ENCODE measurements at regions not wholly inside any gene's neighbourhood (a gene's known extent, or its start where the extent isn't known, plus 50 kb on each side); places are given as distances from the start of the nearest gene placed in this dataset.

GRCh38 chr19:29003641-29004409 lies 209.1 kb downstream of the UQCRFS1 start:
- H3K4me3 Mint-ChIP-seq (ENCODE audit: unreplicated experiment), result no peak overlapping the region
- peaks cover 4% of the 10 kb centered on the region for H3K9me3 Mint-ChIP-seq (ENCODE audit: unreplicated experiment)
- no peaks in the 10 kb centered on the region for H3K4me1 Mint-ChIP-seq (ENCODE audit: unreplicated experiment)
- no peak for DNase-seq (ENCODE audit: low spot score)
- TF ChIP-seq, protein P1, sequence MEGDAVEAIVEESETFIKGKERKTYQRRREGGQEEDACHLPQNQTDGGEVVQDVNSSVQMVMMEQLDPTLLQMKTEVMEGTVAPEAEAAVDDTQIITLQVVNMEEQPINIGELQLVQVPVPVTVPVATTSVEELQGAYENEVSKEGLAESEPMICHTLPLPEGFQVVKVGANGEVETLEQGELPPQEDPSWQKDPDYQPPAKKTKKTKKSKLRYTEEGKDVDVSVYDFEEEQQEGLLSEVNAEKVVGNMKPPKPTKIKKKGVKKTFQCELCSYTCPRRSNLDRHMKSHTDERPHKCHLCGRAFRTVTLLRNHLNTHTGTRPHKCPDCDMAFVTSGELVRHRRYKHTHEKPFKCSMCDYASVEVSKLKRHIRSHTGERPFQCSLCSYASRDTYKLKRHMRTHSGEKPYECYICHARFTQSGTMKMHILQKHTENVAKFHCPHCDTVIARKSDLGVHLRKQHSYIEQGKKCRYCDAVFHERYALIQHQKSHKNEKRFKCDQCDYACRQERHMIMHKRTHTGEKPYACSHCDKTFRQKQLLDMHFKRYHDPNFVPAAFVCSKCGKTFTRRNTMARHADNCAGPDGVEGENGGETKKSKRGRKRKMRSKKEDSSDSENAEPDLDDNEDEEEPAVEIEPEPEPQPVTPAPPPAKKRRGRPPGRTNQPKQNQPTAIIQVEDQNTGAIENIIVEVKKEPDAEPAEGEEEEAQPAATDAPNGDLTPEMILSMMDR (IDR thresholded peaks at IDR 0.05; ENCODE audit: unreplicated experiment), result no peak
- H3K27ac Mint-ChIP-seq (ENCODE audit: unreplicated experiment), result no peak overlapping the region
- H3K36me3 Mint-ChIP-seq (ENCODE audit: low read depth, unreplicated experiment), result no peaks in the 10 kb centered on the region
- peaks cover 2% of the 10 kb centered on the region for H3K27me3 Mint-ChIP-seq (ENCODE audit: unreplicated experiment)

DNA sequence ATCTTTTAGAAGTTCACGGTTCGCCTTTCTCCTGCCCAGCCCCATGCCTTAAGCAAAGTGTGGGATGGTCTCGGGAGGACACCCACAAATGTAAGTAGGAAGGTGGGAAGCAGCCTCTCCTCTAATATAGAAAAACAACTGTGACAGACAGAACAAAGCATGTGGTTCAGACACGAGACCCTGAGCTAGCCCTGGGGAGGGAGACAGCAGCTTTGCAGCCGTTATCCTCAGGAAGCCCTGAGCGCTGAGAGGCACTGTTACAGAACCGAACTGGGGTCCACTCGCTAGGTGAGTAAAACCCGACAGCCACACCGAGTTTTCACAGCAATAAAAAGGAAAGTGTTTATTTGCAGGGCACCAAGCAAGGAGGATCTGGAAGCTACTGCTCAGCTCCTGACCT lies 210.6 kb downstream of the UQCRFS1 start:
- Mint-ChIP-seq H3K4me3 (ENCODE audit: unreplicated experiment) (no peak overlapping the region), H3K9me3 (ENCODE audit: unreplicated experiment) (peaks cover 10% of the 10 kb centered on the region)

GRCh38 chr19:29001597-29002245 lies 211.2 kb downstream of the UQCRFS1 start:
- peaks cover 5% of the 10 kb centered on the region for H3K27me3 Mint-ChIP-seq (ENCODE audit: unreplicated experiment)
- no peak overlapping the region for H3K27ac Mint-ChIP-seq (ENCODE audit: unreplicated experiment)
- peaks cover 5% of the 10 kb centered on the region for H3K36me3 Mint-ChIP-seq (ENCODE audit: low read depth, unreplicated experiment)
- H3K9me3 Mint-ChIP-seq (ENCODE audit: unreplicated experiment), result peaks cover 15% of the 10 kb centered on the region
- no peaks in the 10 kb centered on the region for H3K4me1 Mint-ChIP-seq (ENCODE audit: unreplicated experiment)
- TF ChIP-seq, protein P1 (IDR thresholded peaks at IDR 0.05; ENCODE audit: unreplicated experiment), result no peak
- no peak overlapping the region for H3K4me3 Mint-ChIP-seq (ENCODE audit: unreplicated experiment)
- no peak for DNase-seq (ENCODE audit: low spot score)

More for the DNA sequence above, 210.6 kb downstream of the UQCRFS1 start:
- DNase-seq (ENCODE audit: low spot score), result no peak
- no peaks in the 10 kb centered on the region for H3K4me1 Mint-ChIP-seq (ENCODE audit: unreplicated experiment)
- TF ChIP-seq, protein P1 (IDR thresholded peaks at IDR 0.05; ENCODE audit: unreplicated experiment), result no peak
- no peak overlapping the region for H3K27ac Mint-ChIP-seq (ENCODE audit: unreplicated experiment)
- peaks cover 5% of the 10 kb centered on the region for H3K27me3 Mint-ChIP-seq (ENCODE audit: unreplicated experiment)
- peaks cover 5% of the 10 kb centered on the region for H3K36me3 Mint-ChIP-seq (ENCODE audit: low read depth, unreplicated experiment)

DNA sequence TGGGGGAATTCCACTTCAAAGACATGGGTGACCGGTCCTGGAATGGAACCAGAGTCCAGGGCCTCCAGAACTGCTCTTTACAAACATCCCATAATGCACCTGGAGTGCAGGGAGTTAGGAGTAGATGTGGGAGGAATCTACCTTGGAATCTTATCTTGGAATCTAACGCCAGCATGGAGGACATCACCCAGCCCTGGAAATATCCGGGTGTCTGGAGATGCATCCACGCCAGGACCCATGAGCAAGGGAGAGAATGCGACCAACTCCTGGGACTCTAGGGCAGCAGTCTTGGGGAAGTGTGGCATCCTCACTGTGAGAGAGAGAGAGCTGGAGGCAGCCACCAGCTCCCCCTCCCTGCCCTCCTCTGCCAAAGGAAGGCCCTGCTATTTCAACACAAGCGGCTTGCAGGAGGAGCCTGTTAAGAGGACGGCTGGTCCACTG lies 211.8 kb downstream of the UQCRFS1 start:
- Mint-ChIP-seq H3K36me3 (ENCODE audit: low read depth, unreplicated experiment) (peaks cover 5% of the 10 kb centered on the region), H3K9me3 (ENCODE audit: unreplicated experiment) (peaks cover 17% of the 10 kb centered on the region), H3K27ac (ENCODE audit: unreplicated experiment) (no peak overlapping the region), H3K4me1 (ENCODE audit: unreplicated experiment) (no peaks in the 10 kb centered on the region), H3K27me3 (ENCODE audit: unreplicated experiment) (peaks cover 5% of the 10 kb centered on the region), H3K4me3 (ENCODE audit: unreplicated experiment) (no peak overlapping the region)
- DNase-seq (ENCODE audit: low spot score), result no peak
- TF ChIP-seq, protein P1 (IDR thresholded peaks at IDR 0.05; ENCODE audit: unreplicated experiment), result no peak
